ENCODE measurements at regions not wholly inside any gene's neighbourhood (a gene's known extent, or its start where the extent isn't known, plus 50 kb on each side); places are given as distances from the start of the nearest gene placed in this dataset.
"Not testable (repeated sequence)": the region's sequence is repeated elsewhere in the genome, so short reads cannot be mapped to it uniquely, and the experiment has no call there.

DNA sequence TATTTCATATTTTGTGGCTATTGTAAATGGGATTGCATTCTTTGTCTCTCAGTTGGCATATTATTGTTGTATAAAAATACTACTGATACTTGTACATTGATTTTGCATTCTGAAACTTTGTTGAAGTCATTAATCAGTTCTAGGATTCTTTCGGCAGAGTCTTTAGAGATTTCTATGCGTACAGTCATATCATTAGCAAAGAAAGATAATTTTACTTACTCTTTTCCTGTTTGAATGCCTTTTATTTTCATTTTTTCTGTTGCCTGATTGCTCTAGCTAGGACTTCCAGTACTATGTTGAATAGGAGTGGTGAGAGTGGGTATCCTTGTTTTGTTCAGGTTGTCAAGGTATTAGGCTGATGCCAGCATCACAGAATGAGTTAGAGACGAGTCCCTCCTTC is 722.0 kb upstream of the PCDH10 start:
- TF ChIP-seq POLR2A (IDR thresholded peaks at IDR 0.05; ENCODE audit: extremely low read depth, insufficient read length), result no peak
- no peak for TF ChIP-seq CTCF (IDR thresholded peaks at IDR 0.05; ENCODE audit: low read depth, low read length)
- DNase-seq (ENCODE audit: low read depth), result no peak
- no peak overlapping the region for H3K4me3 ChIP-seq (ENCODE audit: low read depth, low read length)

DNA sequence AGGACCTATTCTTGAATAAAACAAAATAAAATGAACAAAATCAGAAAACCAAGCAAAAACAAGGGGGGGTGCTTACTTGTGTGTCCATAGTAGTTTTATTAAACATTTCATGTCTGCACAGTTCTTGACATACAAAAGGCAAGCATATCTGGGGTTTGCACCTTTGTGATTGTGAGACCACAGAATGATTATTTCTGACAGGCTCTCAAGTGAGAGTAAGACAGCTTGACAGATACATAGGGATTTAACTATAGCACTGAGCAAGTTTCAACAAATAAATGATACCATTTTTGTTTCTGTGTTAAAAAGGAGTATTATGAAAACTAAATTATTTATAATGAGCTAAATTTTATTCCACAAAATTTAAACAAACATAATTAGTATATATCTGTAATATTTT is 712.0 kb upstream of the PCDH10 start:
- TF ChIP-seq, protein P1, sequence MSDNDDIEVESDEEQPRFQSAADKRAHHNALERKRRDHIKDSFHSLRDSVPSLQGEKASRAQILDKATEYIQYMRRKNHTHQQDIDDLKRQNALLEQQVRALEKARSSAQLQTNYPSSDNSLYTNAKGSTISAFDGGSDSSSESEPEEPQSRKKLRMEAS (IDR thresholded peaks at IDR 0.05; ENCODE audit: low read depth, low read length), result no peak
- TF ChIP-seq MYC (IDR thresholded peaks at IDR 0.05; ENCODE audit: low read depth, low read length), result no peak
- TF ChIP-seq CTCF (IDR thresholded peaks at IDR 0.05; ENCODE audit: low read depth, low read length), result no peak
- no peak for TF ChIP-seq POLR2A (IDR thresholded peaks at IDR 0.05; ENCODE audit: extremely low read depth, insufficient read length)
- H3K4me3 ChIP-seq (ENCODE audit: low read depth, low read length), result no peak overlapping the region
- no peak for DNase-seq (ENCODE audit: low read depth)

DNA sequence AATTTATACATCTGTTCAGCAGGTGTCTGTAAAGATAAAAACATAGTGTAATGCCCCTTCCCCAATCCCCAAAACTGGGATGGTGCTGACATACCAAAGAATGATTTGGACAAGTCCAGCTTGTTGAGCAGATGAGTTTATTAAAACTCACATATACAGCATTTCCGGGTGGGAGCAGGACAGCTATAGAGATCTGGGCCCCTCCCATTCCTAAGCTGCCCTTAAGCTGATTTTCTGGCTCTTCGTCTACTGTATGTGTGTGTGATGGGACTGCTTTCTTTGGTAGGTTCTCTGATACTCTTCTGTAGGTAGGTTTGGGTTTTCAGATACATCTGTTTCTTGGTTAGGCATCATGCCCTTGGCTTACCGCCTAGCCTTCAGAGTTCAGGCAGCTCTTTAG is 703.7 kb upstream of the PCDH10 start:
- TF ChIP-seq CTCF (IDR thresholded peaks at IDR 0.05; ENCODE audit: low read depth, low read length), result no peak
- H3K4me3 ChIP-seq (ENCODE audit: low read depth, low read length), result no peak overlapping the region
- DNase-seq (ENCODE audit: low read depth), result no peak

DNA sequence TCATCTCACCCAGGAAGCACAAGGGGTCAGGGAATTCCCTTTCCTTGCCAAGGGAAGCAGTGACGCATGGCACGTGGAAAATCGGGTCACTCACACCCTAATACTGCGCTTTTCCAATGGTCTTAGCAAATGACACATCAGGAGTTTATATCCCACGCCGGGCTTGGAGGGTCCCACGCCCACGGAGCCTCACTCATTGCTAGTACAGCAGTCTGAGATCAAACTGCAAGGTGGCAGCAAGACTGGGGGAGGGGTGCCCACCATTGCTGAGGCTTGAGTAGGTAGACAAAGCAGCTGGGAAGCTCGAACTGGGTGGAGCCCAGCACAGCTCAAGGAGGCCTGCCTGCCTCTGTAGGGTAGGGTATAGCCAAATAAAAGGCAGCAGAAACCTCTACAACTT is 691.1 kb upstream of the PCDH10 start:
- not testable (repeated sequence) for H3K4me3 ChIP-seq (ENCODE audit: low read depth, low read length); DNase-seq (ENCODE audit: low read depth)

DNA sequence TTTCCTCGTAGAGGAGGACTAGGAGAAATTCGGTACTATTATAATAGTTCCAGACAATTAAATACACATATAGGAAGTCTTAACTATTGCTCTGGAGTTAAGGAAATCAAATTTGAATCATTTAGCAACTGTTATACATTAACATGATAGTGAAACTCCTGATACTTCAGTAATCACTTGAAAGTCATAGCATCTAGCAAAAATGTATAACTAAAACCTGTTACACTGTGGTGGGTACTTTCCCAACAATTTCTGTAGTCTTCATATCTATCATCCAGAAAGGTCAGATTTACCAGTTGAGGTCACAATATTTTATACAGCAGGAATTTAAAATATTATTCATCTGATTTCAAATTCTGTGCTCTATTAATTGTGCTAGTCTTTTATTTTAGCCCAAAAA is 669.6 kb upstream of the PCDH10 start:
- TF ChIP-seq, protein P1 (IDR thresholded peaks at IDR 0.05; ENCODE audit: low read depth, low read length), result no peak
- no peak for TF ChIP-seq CTCF (IDR thresholded peaks at IDR 0.05; ENCODE audit: low read depth, low read length)
- TF ChIP-seq POLR2A (IDR thresholded peaks at IDR 0.05; ENCODE audit: extremely low read depth, insufficient read length), result no peak
- no peak for TF ChIP-seq MYC (IDR thresholded peaks at IDR 0.05; ENCODE audit: low read depth, low read length)
- no peak for DNase-seq (ENCODE audit: low read depth)
- H3K4me3 ChIP-seq (ENCODE audit: low read depth, low read length), result no peak overlapping the region

DNA sequence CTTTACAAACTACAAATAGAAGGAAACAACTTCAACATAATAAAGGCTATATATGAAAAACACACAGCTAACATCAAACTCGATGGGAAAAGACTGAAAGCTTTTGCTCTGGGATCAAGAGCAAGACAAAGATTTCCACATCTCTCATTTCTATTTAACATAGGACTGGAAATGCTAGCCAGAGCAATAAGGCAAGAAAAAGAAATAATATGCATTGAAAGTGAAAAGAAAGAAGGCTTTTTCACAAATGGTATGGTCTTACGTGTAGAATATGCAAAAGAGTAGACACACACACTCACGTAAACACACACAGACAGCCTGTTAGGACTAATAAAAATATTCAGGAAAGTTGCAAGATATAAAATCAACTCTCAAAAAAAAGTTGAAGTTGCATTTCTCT is 660.5 kb upstream of the PCDH10 start:
- TF ChIP-seq, protein P1 (IDR thresholded peaks at IDR 0.05; ENCODE audit: low read depth, low read length), result no peak
- no peak for TF ChIP-seq POLR2A (IDR thresholded peaks at IDR 0.05; ENCODE audit: extremely low read depth, insufficient read length)
- no peak for TF ChIP-seq MYC (IDR thresholded peaks at IDR 0.05; ENCODE audit: low read depth, low read length)
- no peak for TF ChIP-seq CTCF (IDR thresholded peaks at IDR 0.05; ENCODE audit: low read depth, low read length)

GRCh38 chr4:132493476-132493875 is 655.6 kb upstream of the PCDH10 start:
- DNase-seq (ENCODE audit: low read depth), result no peak
- no peak overlapping the region for H3K4me3 ChIP-seq (ENCODE audit: low read depth, low read length)
- TF ChIP-seq POLR2A (IDR thresholded peaks at IDR 0.05; ENCODE audit: extremely low read depth, insufficient read length), result no peak
- no peak for TF ChIP-seq CTCF (IDR thresholded peaks at IDR 0.05; ENCODE audit: low read depth, low read length)

More for the DNA sequence above, 660.5 kb upstream of the PCDH10 start:
- DNase-seq (ENCODE audit: low read depth), result no peak
- H3K4me3 ChIP-seq (ENCODE audit: low read depth, low read length), result no peak overlapping the region

DNA sequence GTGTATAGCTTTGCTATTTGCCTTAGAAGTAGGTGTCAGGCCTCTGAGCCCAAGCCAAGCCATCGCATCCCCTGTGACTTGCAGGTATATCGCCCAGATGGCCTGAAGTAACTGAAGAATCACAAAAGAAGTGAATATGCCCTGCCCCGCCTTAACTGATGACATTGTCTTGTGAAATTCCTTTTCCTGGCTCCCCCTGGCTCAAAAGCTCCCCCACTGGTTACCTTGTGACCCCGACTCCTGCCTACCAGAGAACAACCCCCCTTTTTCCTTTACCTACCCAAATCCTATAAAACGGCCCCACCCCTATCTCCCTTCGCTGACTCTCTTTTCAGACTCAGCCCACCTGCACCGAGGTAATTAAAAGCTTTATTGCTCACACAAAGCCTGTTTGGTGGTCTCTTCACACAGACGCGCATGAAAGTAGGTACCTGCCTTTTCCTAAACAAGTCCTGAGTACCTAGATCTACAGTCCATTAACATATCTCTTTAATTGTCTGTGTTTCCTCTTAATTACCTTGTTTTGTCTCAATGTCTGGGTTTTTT is 653.8 kb upstream of the PCDH10 start:
- DNase-seq (ENCODE audit: low read depth), result not testable (repeated sequence)

More for the DNA sequence above, 653.8 kb upstream of the PCDH10 start:
- H3K4me3 ChIP-seq (ENCODE audit: low read depth, low read length), result not testable (repeated sequence)
